Mammary epithelial cell (primary cell): ENCODE measurements at regions not wholly inside any gene's neighbourhood (a gene's known extent, or its start where the extent isn't known, plus 50 kb on each side); places are given as distances from the start of the nearest gene placed in this dataset.

Source experiments
- EZH2 ChIP-seq: IDR thresholded peaks from 2 replicates; pipeline ENCODE4 v1.6.1; 2012; ENCODE audit warnings: low read length, inconsistent platforms, borderline replicate concordance
- TF ChIP-seq, protein P1 (sequence below), 2 donors: IDR thresholded peaks in 1 of 2; conservative IDR thresholded peaks in 1 of 2; 2 replicates each; pipeline ENCODE4 v1.5.1; 2011 to 2012; ENCODE audit warnings: inconsistent platforms in 2 of 2, low read length in 2 of 2, mild to moderate bottlenecking in 2 of 2, control low read depth in 1 of 2, low read depth in 1 of 2; ENCODE audit not compliant: insufficient read depth in 1 of 2; ENCODE audit errors: extremely low read depth in 1 of 2

DNA sequence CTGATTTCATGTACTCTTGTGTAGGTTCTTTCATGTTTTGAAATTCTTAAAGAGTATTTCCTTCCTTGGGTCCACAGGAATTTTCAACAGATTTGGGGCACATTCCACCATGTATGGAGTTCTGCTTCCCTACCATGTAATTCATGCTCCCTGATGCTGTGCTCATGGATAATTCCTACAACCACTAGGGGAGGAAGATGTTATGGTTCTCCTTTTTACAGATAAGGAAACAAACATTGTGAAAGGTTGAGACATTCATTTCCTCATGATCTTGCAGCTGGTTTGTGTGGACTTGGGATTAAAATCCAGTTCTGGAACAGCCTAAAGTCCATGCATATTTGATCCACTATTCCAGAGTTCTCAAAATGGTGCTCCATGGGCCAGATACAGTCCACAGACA lies 174.9 kb upstream of the FRMD4B start:
- TF ChIP-seq, protein P1, sequence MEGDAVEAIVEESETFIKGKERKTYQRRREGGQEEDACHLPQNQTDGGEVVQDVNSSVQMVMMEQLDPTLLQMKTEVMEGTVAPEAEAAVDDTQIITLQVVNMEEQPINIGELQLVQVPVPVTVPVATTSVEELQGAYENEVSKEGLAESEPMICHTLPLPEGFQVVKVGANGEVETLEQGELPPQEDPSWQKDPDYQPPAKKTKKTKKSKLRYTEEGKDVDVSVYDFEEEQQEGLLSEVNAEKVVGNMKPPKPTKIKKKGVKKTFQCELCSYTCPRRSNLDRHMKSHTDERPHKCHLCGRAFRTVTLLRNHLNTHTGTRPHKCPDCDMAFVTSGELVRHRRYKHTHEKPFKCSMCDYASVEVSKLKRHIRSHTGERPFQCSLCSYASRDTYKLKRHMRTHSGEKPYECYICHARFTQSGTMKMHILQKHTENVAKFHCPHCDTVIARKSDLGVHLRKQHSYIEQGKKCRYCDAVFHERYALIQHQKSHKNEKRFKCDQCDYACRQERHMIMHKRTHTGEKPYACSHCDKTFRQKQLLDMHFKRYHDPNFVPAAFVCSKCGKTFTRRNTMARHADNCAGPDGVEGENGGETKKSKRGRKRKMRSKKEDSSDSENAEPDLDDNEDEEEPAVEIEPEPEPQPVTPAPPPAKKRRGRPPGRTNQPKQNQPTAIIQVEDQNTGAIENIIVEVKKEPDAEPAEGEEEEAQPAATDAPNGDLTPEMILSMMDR (conservative IDR thresholded peaks at IDR 0.05 in 1 of 2, IDR thresholded peaks at IDR 0.05 in 1 of 2; ENCODE audit: extremely low read depth in 1 of 2, insufficient read depth in 1 of 2, low read depth in 1 of 2, low read length in 2 of 2) = peak; percentile 3 to 17
- TF ChIP-seq EZH2 = no peak
